ENCODE measurements at regions not wholly inside any gene's neighbourhood (a gene's known extent, or its start where the extent isn't known, plus 50 kb on each side); places are given as distances from the start of the nearest gene placed in this dataset.

DNA sequence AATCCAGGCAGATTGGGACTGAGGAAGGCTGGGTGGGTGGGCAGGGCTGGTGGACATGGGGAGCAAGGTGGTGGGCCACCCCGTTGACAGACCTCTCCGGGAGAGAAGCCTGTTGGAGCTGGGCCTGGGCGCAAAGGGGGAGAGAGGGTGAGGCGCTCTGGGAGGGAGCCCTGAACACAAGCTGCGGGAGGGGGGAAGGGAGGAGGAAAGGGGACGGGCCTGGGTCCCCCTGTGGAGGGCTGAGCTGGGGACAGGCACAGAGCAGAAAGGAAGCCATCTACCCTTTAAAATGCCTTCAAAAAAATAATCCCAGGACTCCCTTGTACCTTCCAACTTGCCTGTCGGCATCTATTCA, 161.8 kb downstream of the PSMG1 start:
- no TSS peak for BruUV-seq (replicated peaks)
- Histone ChIP-seq H3K27ac (ENCODE audit: low read length) (no peak overlapping the region), H3K4me1 (ENCODE audit: control insufficient read depth, insufficient read depth, low read length) (no peaks in the 10 kb centered on the region), H3K27me3 (ENCODE audit: control insufficient read depth, insufficient read depth, low read length) (no peaks in the 10 kb centered on the region), H3K36me3 (ENCODE audit: control insufficient read depth, insufficient read depth, low read length) (no peaks in the 10 kb centered on the region), H3K9me3 (ENCODE audit: control insufficient read depth, insufficient read depth, low read depth, low read length) (no peaks in the 10 kb centered on the region), H3K4me3 (ENCODE audit: low read depth in 2 of 2, low read length in 2 of 2) (no peak overlapping the region)
- ChIA-PET CTCF (no interaction called here), POLR2A (no interaction called here)
- TF ChIP-seq SIN3A (IDR thresholded peaks at IDR 0.05; ENCODE audit: borderline replicate concordance, insufficient read depth, low read depth, low read length) (no peak), TCF7L2 (IDR thresholded peaks at IDR 0.05; ENCODE audit: low read depth, low read length) (no peak), POLR2AphosphoS5 (IDR thresholded peaks at IDR 0.05; ENCODE audit: low read depth, low read length) (no peak)
- TF ChIP-seq, protein P1, sequence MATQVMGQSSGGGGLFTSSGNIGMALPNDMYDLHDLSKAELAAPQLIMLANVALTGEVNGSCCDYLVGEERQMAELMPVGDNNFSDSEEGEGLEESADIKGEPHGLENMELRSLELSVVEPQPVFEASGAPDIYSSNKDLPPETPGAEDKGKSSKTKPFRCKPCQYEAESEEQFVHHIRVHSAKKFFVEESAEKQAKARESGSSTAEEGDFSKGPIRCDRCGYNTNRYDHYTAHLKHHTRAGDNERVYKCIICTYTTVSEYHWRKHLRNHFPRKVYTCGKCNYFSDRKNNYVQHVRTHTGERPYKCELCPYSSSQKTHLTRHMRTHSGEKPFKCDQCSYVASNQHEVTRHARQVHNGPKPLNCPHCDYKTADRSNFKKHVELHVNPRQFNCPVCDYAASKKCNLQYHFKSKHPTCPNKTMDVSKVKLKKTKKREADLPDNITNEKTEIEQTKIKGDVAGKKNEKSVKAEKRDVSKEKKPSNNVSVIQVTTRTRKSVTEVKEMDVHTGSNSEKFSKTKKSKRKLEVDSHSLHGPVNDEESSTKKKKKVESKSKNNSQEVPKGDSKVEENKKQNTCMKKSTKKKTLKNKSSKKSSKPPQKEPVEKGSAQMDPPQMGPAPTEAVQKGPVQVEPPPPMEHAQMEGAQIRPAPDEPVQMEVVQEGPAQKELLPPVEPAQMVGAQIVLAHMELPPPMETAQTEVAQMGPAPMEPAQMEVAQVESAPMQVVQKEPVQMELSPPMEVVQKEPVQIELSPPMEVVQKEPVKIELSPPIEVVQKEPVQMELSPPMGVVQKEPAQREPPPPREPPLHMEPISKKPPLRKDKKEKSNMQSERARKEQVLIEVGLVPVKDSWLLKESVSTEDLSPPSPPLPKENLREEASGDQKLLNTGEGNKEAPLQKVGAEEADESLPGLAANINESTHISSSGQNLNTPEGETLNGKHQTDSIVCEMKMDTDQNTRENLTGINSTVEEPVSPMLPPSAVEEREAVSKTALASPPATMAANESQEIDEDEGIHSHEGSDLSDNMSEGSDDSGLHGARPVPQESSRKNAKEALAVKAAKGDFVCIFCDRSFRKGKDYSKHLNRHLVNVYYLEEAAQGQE (IDR thresholded peaks at IDR 0.05; ENCODE audit: insufficient read depth in 1 of 2, low read depth in 2 of 2, low read length in 1 of 2), result no peak
- ATAC-seq, result no peak
- intact Hi-C loops (cut with micrococcal nuclease; ENCODE audit: unreplicated experiment), result no loop called here
- DNase-seq (ENCODE audit: low read depth, low spot score), result no peak
- in situ Hi-C loops (cut with HindIII; ENCODE audit: low pct_unique_long_range_greater_than_20kb, low sequenced_read_pairs), result no loop called here

DNA sequence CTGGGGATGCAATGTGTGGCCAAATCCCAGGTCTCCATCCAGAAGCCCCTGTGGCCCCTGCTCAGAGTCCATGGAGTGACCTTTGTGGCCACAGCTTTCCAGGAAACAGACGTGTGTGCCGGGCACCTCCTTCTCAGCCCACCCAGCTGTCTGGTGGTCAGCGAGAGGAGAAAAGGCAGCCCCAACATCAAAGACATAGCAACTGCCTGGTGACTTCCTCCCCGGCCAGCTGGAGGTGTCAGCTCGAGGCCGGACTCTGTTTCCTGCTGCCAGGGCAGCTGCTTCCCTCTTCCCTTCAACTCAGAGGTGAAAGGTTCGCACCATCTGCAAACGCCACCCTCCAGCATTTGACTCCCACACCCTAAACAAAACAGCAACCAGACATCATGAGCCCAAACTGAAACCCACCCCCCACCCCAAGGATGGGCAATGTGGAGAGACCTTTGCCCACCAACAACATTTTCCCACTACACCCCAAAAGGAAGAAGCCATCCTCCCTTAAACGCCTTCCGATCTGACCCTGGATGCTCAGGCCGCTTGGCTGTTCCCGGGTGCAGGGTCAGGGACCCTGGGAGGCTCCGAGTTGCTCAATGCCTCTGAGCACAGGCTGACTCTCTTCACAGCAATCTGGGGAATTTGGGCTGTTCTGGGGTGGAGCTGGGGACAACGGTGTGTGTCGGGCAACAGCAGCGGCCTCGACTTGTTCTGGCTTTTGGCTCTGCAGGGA, 162.3 kb downstream of the PSMG1 start:
- no peaks in the 10 kb centered on the region for H3K4me1 ChIP-seq (ENCODE audit: control insufficient read depth, insufficient read depth, low read length)
- H3K9me3 ChIP-seq (ENCODE audit: control insufficient read depth, insufficient read depth, low read depth, low read length), result no peaks in the 10 kb centered on the region
- H3K27me3 ChIP-seq (ENCODE audit: control insufficient read depth, insufficient read depth, low read length), result no peaks in the 10 kb centered on the region
- H3K4me3 ChIP-seq (ENCODE audit: low read depth in 2 of 2, low read length in 2 of 2), result no peak overlapping the region
- H3K36me3 ChIP-seq (ENCODE audit: control insufficient read depth, insufficient read depth, low read length), result no peaks in the 10 kb centered on the region
- DNase-seq (ENCODE audit: low read depth, low spot score), result no peak
- H3K27ac ChIP-seq (ENCODE audit: low read length), result no peak overlapping the region
- ChIA-PET POLR2A (no interaction called here), CTCF (no interaction called here)
- no TSS peak for BruUV-seq (replicated peaks)
- no peak for ATAC-seq
- in situ Hi-C loops (cut with HindIII; ENCODE audit: low pct_unique_long_range_greater_than_20kb, low sequenced_read_pairs), result no loop called here
- TF ChIP-seq SIN3A (IDR thresholded peaks at IDR 0.05; ENCODE audit: borderline replicate concordance, insufficient read depth, low read depth, low read length), result no peak
- TF ChIP-seq POLR2AphosphoS5 (IDR thresholded peaks at IDR 0.05; ENCODE audit: low read depth, low read length), result no peak
- TF ChIP-seq, protein P2, sequence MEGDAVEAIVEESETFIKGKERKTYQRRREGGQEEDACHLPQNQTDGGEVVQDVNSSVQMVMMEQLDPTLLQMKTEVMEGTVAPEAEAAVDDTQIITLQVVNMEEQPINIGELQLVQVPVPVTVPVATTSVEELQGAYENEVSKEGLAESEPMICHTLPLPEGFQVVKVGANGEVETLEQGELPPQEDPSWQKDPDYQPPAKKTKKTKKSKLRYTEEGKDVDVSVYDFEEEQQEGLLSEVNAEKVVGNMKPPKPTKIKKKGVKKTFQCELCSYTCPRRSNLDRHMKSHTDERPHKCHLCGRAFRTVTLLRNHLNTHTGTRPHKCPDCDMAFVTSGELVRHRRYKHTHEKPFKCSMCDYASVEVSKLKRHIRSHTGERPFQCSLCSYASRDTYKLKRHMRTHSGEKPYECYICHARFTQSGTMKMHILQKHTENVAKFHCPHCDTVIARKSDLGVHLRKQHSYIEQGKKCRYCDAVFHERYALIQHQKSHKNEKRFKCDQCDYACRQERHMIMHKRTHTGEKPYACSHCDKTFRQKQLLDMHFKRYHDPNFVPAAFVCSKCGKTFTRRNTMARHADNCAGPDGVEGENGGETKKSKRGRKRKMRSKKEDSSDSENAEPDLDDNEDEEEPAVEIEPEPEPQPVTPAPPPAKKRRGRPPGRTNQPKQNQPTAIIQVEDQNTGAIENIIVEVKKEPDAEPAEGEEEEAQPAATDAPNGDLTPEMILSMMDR (IDR thresholded peaks at IDR 0.05), result no peak
- TF ChIP-seq, protein P1 (IDR thresholded peaks at IDR 0.05; ENCODE audit: insufficient read depth in 1 of 2, low read depth in 2 of 2, low read length in 1 of 2), result no peak
- no peak for TF ChIP-seq TCF7L2 (IDR thresholded peaks at IDR 0.05; ENCODE audit: low read depth, low read length)
- intact Hi-C loops (cut with micrococcal nuclease; ENCODE audit: unreplicated experiment), result no loop called here
